GM23338 (cell line): ENCODE measurements at regions not wholly inside any gene's neighbourhood (a gene's known extent, or its start where the extent isn't known, plus 50 kb on each side); places are given as distances from the start of the nearest gene placed in this dataset.

ENCODE experiments used
- ATAC-seq: fragments of 200-7000 bp; cut with Tn5 transposase; 3 replicates; pipeline ENCODE4 v1.9.1; 2020
- DNase-seq: peaks from one replicate; pipeline ENCODE4 v3.0.0-alpha.2; 2015; ENCODE audit warnings: low spot score
- H2AFZ ChIP-seq: fragments of 200-600 bp; sonication (generic); 2 replicates; pipeline ENCODE4 v1.8.0; 2016; ENCODE audit warnings: antibody characterized with exemption, mild to moderate bottlenecking, moderate library complexity
- H3F3A ChIP-seq: fragments of 200-600 bp; sonication (generic); replicated peaks from 2 replicates; pipeline ENCODE4 v1.8.0; 2017; ENCODE audit warnings: antibody characterized with exemption, mixed run types, low read depth
- H3K27ac ChIP-seq: fragments of 200-600 bp; sonication (generic); 2 replicates; pipeline ENCODE4 v1.6.1; 2016; ENCODE audit warnings: low read depth
- H3K27me3 ChIP-seq: fragments of 200-600 bp; sonication (generic); 2 replicates; pipeline ENCODE4 v1.8.0; 2016; ENCODE audit warnings: mild to moderate bottlenecking, mixed run types, moderate library complexity; ENCODE audit not compliant: insufficient read depth
- H3K36me3 ChIP-seq: fragments of 200-600 bp; sonication (generic); 2 replicates; pipeline ENCODE4 v1.8.0; 2016; ENCODE audit warnings: mild to moderate bottlenecking; ENCODE audit not compliant: insufficient read depth
- H3K4me1 ChIP-seq: fragments of 200-600 bp; sonication (generic); 2 replicates; pipeline ENCODE4 v1.8.0; 2016; ENCODE audit warnings: mild to moderate bottlenecking, moderate library complexity; ENCODE audit not compliant: insufficient read depth
- H3K4me2 ChIP-seq: fragments of 200-600 bp; sonication (generic); 2 replicates; pipeline ENCODE4 v1.7.1; 2017; ENCODE audit warnings: mixed run types
- H3K4me3 ChIP-seq: fragments of 200-600 bp; sonication (generic); 2 replicates; pipeline ENCODE4 v1.6.1; 2016; ENCODE audit warnings: mixed run types
- H3K79me2 ChIP-seq: fragments of 200-600 bp; sonication (generic); replicated peaks from 2 replicates; pipeline ENCODE4 v1.8.0; 2017; ENCODE audit warnings: mild to moderate bottlenecking; ENCODE audit not compliant: insufficient read depth
- H3K9me2 ChIP-seq: fragments of 200-600 bp; sonication (generic); 2 replicates; pipeline ENCODE4 v1.8.0; 2017; ENCODE audit not compliant: insufficient read depth
- H4K20me1 ChIP-seq: fragments of 200-600 bp; sonication (generic); replicated peaks from 2 replicates; pipeline ENCODE4 v1.8.0; 2017; ENCODE audit warnings: mild to moderate bottlenecking; ENCODE audit not compliant: insufficient read depth
- H3K27ac Mint-ChIP-seq: 2 replicates; pipeline ENCODE4 v1.8.0; 2020; ENCODE audit warnings: inconsistent platforms, mild to moderate bottlenecking, moderate library complexity, mixed read lengths
- H3K27me3 Mint-ChIP-seq: 3 replicates; pipeline ENCODE4 v1.8.0; 2022; ENCODE audit warnings: low read depth, mild to moderate bottlenecking, moderate library complexity, mixed read lengths, inconsistent platforms; ENCODE audit not compliant: insufficient read depth, poor library complexity
- H3K36me3 Mint-ChIP-seq: 3 replicates; pipeline ENCODE4 v1.8.0; 2021; ENCODE audit warnings: low read depth, mild to moderate bottlenecking, inconsistent platforms, moderate library complexity, mixed read lengths
- H3K4me1 Mint-ChIP-seq: 3 replicates; pipeline ENCODE4 v1.8.0; 2020; ENCODE audit warnings: mild to moderate bottlenecking, inconsistent platforms, mixed read lengths
- H3K4me3 Mint-ChIP-seq: 3 replicates; pipeline ENCODE4 v1.8.0; 2021; ENCODE audit warnings: moderate library complexity, mild to moderate bottlenecking, inconsistent platforms, mixed read lengths
- H3K9me3 Mint-ChIP-seq: 3 replicates; pipeline ENCODE4 v1.8.0; 2020; ENCODE audit warnings: moderate library complexity, mild to moderate bottlenecking, inconsistent platforms, mixed read lengths
- CREB1 ChIP-seq: fragments of 250-450 bp; sonication (Bioruptor Pico); IDR thresholded peaks from 2 replicates; pipeline ENCODE4 v1.5.0; 2020; ENCODE audit warnings: low read depth, mild to moderate bottlenecking, moderate library complexity
- EZH2phosphoT487 ChIP-seq: fragments of 200-600 bp; sonication (generic); IDR thresholded peaks from one replicate; pipeline ENCODE4 v1.8.1; 2018; ENCODE audit warnings: antibody characterized with exemption; ENCODE audit not compliant: unreplicated experiment
- JUNB ChIP-seq: IDR thresholded peaks from one replicate; pipeline ENCODE4 v1.6.1; 2016; ENCODE audit warnings: antibody characterized with exemption; ENCODE audit not compliant: unreplicated experiment
- NANOG ChIP-seq: IDR thresholded peaks from 2 replicates; pipeline ENCODE4 v1.6.1; 2016; ENCODE audit warnings: antibody characterized with exemption, borderline replicate concordance
- REST ChIP-seq: IDR thresholded peaks from one replicate; pipeline ENCODE4 v1.6.1; 2018; ENCODE audit warnings: antibody characterized with exemption; ENCODE audit not compliant: unreplicated experiment
- TF ChIP-seq, protein P1 (sequence below): fragments of 250-450 bp; sonication (Bioruptor Pico); IDR thresholded peaks from 2 replicates; pipeline ENCODE4 v1.5.0; 2020; ENCODE audit warnings: mild to moderate bottlenecking, moderate library complexity

- TF ChIP-seq, protein P1, sequence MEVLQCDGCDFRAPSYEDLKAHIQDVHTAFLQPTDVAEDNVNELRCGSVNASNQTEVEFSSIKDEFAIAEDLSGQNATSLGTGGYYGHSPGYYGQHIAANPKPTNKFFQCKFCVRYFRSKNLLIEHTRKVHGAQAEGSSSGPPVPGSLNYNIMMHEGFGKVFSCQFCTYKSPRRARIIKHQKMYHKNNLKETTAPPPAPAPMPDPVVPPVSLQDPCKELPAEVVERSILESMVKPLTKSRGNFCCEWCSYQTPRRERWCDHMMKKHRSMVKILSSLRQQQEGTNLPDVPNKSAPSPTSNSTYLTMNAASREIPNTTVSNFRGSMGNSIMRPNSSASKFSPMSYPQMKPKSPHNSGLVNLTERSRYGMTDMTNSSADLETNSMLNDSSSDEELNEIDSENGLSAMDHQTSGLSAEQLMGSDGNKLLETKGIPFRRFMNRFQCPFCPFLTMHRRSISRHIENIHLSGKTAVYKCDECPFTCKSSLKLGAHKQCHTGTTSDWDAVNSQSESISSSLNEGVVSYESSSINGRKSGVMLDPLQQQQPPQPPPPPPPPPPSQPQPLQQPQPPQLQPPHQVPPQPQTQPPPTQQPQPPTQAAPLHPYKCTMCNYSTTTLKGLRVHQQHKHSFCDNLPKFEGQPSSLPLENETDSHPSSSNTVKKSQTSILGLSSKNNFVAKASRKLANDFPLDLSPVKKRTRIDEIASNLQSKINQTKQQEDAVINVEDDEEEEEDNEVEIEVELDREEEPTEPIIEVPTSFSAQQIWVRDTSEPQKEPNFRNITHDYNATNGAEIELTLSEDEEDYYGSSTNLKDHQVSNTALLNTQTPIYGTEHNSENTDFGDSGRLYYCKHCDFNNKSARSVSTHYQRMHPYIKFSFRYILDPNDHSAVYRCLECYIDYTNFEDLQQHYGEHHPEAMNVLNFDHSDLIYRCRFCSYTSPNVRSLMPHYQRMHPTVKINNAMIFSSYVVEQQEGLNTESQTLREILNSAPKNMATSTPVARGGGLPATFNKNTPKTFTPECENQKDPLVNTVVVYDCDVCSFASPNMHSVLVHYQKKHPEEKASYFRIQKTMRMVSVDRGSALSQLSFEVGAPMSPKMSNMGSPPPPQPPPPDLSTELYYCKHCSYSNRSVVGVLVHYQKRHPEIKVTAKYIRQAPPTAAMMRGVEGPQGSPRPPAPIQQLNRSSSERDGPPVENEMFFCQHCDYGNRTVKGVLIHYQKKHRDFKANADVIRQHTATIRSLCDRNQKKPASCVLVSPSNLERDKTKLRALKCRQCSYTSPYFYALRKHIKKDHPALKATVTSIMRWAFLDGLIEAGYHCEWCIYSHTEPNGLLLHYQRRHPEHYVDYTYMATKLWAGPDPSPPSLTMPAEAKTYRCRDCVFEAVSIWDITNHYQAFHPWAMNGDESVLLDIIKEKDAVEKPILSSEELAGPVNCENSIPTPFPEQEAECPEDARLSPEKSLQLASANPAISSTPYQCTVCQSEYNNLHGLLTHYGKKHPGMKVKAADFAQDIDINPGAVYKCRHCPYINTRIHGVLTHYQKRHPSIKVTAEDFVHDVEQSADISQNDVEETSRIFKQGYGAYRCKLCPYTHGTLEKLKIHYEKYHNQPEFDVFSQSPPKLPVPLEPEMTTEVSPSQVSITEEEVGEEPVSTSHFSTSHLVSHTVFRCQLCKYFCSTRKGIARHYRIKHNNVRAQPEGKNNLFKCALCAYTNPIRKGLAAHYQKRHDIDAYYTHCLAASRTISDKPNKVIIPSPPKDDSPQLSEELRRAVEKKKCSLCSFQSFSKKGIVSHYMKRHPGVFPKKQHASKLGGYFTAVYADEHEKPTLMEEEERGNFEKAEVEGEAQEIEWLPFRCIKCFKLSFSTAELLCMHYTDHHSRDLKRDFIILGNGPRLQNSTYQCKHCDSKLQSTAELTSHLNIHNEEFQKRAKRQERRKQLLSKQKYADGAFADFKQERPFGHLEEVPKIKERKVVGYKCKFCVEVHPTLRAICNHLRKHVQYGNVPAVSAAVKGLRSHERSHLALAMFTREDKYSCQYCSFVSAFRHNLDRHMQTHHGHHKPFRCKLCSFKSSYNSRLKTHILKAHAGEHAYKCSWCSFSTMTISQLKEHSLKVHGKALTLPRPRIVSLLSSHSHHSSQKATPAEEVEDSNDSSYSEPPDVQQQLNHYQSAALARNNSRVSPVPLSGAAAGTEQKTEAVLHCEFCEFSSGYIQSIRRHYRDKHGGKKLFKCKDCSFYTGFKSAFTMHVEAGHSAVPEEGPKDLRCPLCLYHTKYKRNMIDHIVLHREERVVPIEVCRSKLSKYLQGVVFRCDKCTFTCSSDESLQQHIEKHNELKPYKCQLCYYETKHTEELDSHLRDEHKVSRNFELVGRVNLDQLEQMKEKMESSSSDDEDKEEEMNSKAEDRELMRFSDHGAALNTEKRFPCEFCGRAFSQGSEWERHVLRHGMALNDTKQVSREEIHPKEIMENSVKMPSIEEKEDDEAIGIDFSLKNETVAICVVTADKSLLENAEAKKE (CRISPR knock-in tag): no peak
Observed at GRCh38 chr17:27400991-27401390, 55.3 kb upstream of the KSR1 start (continued).

DNA sequence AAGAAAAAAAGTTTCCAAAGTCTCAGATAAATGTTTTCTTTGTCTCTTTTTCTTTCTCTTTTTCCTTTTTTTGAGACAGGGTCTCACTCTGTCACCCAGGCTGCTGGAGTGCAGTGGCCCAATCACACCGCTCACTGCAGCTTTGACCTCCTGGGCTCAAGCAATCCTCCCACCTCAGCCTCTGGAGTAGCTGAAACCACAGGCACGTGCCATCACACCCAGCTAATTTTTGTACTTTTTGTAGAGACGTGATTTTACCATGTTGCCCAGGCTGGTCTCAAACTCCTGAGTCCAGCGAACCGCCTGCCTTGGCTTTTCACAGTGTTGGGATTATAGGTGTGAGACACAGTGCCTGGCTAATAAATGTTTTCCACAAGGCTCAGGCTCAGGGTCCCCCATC lies 53.3 kb upstream of the KSR1 start:
- Histone ChIP-seq H3K4me1 (no peaks in the 10 kb centered on the region; the same call in 1 of the 2 replicates), H3K4me3 (no peak overlapping the region), H3K27ac (no peak overlapping the region), H3K27me3 (no peaks in the 10 kb centered on the region), H2AFZ (peak overlapping the region; percentile 72), H3F3A (no peaks in the 10 kb centered on the region), H4K20me1 (no peaks in the 10 kb centered on the region), H3K36me3 (no peaks in the 10 kb centered on the region), H3K79me2 (no peaks in the 10 kb centered on the region), H3K4me2 (no peak overlapping the region), H3K9me2 (peaks cover 9% of the 10 kb centered on the region; the same call in 1 of the 2 replicates)
- DNase-seq (no peak), ATAC-seq (no peak; the same call in 2 of the 3 replicates)
- no peaks in the 10 kb centered on the region for H3K36me3 Mint-ChIP-seq
- H3K27ac Mint-ChIP-seq: no peak overlapping the region; the same call in 1 of the 2 replicates
- peaks cover 9% of the 10 kb centered on the region for H3K4me1 Mint-ChIP-seq
- no peaks in the 10 kb centered on the region; the same call in 2 of the 3 replicates for H3K9me3 Mint-ChIP-seq
- peaks cover 3% of the 10 kb centered on the region for H3K27me3 Mint-ChIP-seq
- H3K4me3 Mint-ChIP-seq: no peak overlapping the region
- no peak for TF ChIP-seq REST
- TF ChIP-seq NANOG: no peak
- no peak for TF ChIP-seq JUNB
- TF ChIP-seq, protein P1 (CRISPR knock-in tag): no peak
- no peak for TF ChIP-seq EZH2phosphoT487
- no peak for TF ChIP-seq CREB1 (CRISPR knock-in tag)
